HG03135 (cell line): ENCODE measurements at regions not wholly inside any gene's neighbourhood (a gene's known extent, or its start where the extent isn't known, plus 50 kb on each side); places are given as distances from the start of the nearest gene placed in this dataset.
A peak's percentile ranks its signal among the peaks of the same experiment; 100 is the strongest.
"Not testable (repeated sequence)": the region's sequence is repeated elsewhere in the genome, so short reads cannot be mapped to it uniquely, and the experiment has no call there.

Experiments
- ATAC-seq: cut with Tn5 transposase; IDR thresholded peaks from one replicate; pipeline ENCODE4 v1.9.1; 2021; ENCODE audit warnings: mild to moderate bottlenecking, moderate library complexity; ENCODE audit not compliant: unreplicated experiment

GRCh38 chr2:8142461-8142860, 539.4 kb upstream of the ID2 start:
- no peak for ATAC-seq

- no peak for ATAC-seq
These were observed 537.7 kb upstream of the ID2 start for GRCh38 chr2:8144131-8144631.

GRCh38 chr2:8144785-8145184, 537.1 kb upstream of the ID2 start:
- ATAC-seq = no peak

- not testable (repeated sequence) for ATAC-seq
These were observed 536.5 kb upstream of the ID2 start for GRCh38 chr2:8145375-8145774.

GRCh38 chr2:8146132-8147005, 535.5 kb upstream of the ID2 start:
- no peak for ATAC-seq

- no peak for ATAC-seq
These were observed 533.4 kb upstream of the ID2 start for GRCh38 chr2:8148260-8149006.

GRCh38 chr2:8149007-8149405, 532.9 kb upstream of the ID2 start:
- ATAC-seq = no peak

GRCh38 chr2:8149985-8150539, 531.8 kb upstream of the ID2 start:
- ATAC-seq = no peak

- ATAC-seq = no peak
These were observed 530.0 kb upstream of the ID2 start for GRCh38 chr2:8151888-8152287.

- ATAC-seq = peak; percentile 99
These were observed 529.2 kb upstream of the ID2 start for GRCh38 chr2:8152392-8153257.

GRCh38 chr2:8153258-8153718, 528.6 kb upstream of the ID2 start:
- peak; percentile 33 for ATAC-seq

GRCh38 chr2:8154270-8154669, 527.6 kb upstream of the ID2 start:
- no peak for ATAC-seq

- no peak for ATAC-seq
These were observed 526.9 kb upstream of the ID2 start for GRCh38 chr2:8154936-8155335.

GRCh38 chr2:8157621-8158430, 524.0 kb upstream of the ID2 start:
- ATAC-seq = no peak

- no peak for ATAC-seq
These were observed 523.1 kb upstream of the ID2 start for GRCh38 chr2:8158711-8159110.

- ATAC-seq = no peak
These were observed 522.5 kb upstream of the ID2 start for GRCh38 chr2:8159211-8159965.

- no peak for ATAC-seq
These were observed 521.8 kb upstream of the ID2 start for GRCh38 chr2:8159966-8160603.

GRCh38 chr2:8160959-8161358, 520.9 kb upstream of the ID2 start:
- no peak for ATAC-seq

GRCh38 chr2:8162552-8162951, 519.3 kb upstream of the ID2 start:
- no peak for ATAC-seq
